HEK293T (cell line): ENCODE measurements at regions not wholly inside any gene's neighbourhood (a gene's known extent, or its start where the extent isn't known, plus 50 kb on each side); places are given as distances from the start of the nearest gene placed in this dataset.

Experiments
- ARNT ChIP-seq: fragments of 450-650 bp; IDR thresholded peaks from 2 replicates; pipeline ENCODE4 v1.6.1; 2017; ENCODE audit warnings: mild to moderate bottlenecking
- BHLHE40 ChIP-seq: fragments of 450-650 bp; IDR thresholded peaks from 2 replicates; pipeline ENCODE4 v1.6.1; 2016; ENCODE audit warnings: mild to moderate bottlenecking, moderate library complexity, borderline replicate concordance
- FOXA1 ChIP-seq: fragments of 450-650 bp; IDR thresholded peaks from 2 replicates; pipeline ENCODE4 v1.6.1; 2016; ENCODE audit warnings: mild to moderate bottlenecking
- SUZ12 ChIP-seq: fragments of 450-650 bp; IDR thresholded peaks from 2 replicates; pipeline ENCODE4 v1.6.1; 2016; ENCODE audit warnings: mild to moderate bottlenecking
- ZNF384 ChIP-seq: fragments of 450-650 bp; IDR thresholded peaks from 2 replicates; pipeline ENCODE4 v1.6.1; 2016

GRCh38 chr6:113048741-113049140 is 701.6 kb downstream of the RFPL4B start:
- TF ChIP-seq SUZ12 = no peak
- no peak for TF ChIP-seq FOXA1
- no peak for TF ChIP-seq ARNT
- TF ChIP-seq BHLHE40 = no peak
- TF ChIP-seq ZNF384 = no peak
